Ovary (tissue), 3 donors: ENCODE measurements at regions not wholly inside any gene's neighbourhood (a gene's known extent, or its start where the extent isn't known, plus 50 kb on each side); places are given as distances from the start of the nearest gene placed in this dataset.

Experiments
- CTCF ChIP-seq, 3 donors: fragments of 450-650 bp in 2 of 3; fragments of 200-600 bp in 1 of 3; IDR thresholded peaks; one replicate each; pipeline versions ENCODE4 v1.5.1 to v1.8.0; 2016 to 2022; ENCODE audit warnings: antibody characterized with exemption in 3 of 3, mild to moderate bottlenecking in 1 of 3
- EP300 ChIP-seq: sonication (generic); formaldehyde crosslinking; IDR thresholded peaks from one replicate; pipeline ENCODE4 v1.6.1; 2017; ENCODE audit warnings: antibody characterized with exemption
- donor health status: DM: no; HTN: no; CAD: no.

DNA sequence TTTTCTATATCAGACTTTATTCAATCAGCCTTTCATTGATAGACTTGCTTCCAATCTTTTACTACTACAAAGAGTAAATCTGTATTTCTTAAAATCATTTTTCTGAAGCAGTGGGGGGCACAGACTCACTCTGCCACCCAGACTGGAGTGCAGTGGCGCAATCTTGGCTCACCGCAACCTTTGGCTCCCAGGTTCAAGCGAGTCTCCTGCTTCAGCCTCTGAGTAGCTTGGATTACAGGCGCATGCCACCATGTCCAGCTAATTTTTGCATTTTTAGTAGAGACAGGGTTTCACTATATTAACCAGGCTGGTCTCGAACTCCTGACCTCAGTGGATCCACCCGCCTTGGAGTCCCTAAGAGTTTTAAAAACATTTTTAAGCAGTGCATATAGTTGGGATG lies 270.6 kb upstream of the REG3G start:
- TF ChIP-seq CTCF (IDR thresholded peaks at IDR 0.05) = no peak
- no peak for TF ChIP-seq EP300
